ENCODE measurements at regions not wholly inside any gene's neighbourhood (a gene's known extent, or its start where the extent isn't known, plus 50 kb on each side); places are given as distances from the start of the nearest gene placed in this dataset.
A peak's percentile ranks its signal among the peaks of the same experiment; 100 is the strongest.

DNA sequence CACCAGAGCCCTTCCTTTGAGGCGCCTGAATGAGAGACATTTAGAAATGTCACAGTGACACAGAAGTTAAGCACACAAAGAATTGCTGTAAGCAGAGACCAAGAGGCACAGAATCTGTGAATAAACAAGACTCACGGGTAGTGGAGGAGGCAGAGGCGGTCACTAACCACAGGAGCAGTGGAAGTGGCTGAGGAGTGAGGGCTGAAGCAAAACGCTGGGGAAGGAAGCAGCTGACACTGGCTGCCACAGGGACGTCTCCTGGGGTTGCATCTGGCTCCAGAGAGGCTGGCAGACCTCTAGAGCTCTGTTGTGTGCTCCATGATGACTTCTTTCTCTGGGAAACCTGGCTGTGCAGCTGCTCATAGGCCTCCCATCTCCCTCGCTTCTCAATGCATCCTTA lies 65.0 kb upstream of the SLC2A12 start:
- DNase-seq (ENCODE audit: low read depth), result peak; percentile 77

DNA sequence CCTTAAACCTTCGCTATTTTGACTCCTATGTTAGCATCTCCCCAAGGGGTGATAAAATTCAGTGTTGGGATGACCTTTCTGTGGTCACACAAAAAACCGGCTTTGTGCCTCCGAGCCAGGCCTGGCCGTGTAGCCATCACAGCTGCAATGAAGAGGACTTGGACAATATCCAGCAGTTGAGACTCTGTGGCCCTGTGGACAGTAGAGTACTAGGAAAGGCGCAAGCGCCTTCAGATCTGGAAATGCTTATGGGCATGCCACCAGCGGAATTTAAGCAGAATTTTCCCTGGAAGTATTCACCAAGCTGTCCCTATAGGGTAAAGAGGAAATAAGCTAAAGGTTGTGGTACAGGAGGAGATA lies 63.3 kb upstream of the SLC2A12 start:
- no peak for DNase-seq (ENCODE audit: low read depth)

DNA sequence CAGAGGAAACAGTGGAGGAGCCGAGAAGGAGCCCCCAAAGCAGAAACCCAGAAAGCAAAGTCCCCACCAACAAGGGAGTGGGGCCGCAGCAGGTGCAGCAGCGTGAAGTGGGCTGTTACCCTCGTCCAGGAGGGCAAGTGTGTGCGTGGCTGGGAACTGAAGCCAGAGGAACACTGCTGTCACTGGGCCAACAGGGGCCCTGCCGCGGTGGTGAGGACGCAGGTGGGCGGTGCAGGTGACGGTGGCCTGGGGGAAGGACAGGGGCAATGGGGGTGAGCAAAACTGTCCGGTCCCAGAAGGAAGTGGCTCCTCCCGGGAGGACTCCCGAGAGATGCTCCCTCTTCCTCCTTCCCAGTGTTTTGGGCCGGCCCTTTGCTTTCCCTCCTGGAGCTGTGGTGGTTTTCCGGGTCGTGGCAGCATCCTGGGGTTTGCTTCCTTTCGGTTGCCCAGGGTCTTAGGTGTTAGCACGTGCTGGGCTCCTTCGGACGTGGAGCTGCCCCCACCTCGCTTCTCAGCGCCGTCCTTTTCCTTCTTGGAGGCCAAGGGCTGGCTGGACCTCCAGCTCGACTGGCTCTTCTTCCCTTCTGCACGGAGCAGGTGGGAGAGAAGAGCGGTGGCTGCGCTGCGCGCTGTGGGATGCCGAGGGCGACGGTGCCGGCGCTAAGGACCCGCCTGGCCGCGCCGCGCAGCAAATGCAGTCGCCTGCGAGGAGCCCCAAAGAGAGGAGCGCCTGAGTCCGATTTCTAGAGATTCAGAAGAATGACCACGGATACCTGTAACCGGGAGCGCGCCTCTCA lies 62.7 kb upstream of the SLC2A12 start:
- DNase-seq (ENCODE audit: low read depth), result no peak

DNA sequence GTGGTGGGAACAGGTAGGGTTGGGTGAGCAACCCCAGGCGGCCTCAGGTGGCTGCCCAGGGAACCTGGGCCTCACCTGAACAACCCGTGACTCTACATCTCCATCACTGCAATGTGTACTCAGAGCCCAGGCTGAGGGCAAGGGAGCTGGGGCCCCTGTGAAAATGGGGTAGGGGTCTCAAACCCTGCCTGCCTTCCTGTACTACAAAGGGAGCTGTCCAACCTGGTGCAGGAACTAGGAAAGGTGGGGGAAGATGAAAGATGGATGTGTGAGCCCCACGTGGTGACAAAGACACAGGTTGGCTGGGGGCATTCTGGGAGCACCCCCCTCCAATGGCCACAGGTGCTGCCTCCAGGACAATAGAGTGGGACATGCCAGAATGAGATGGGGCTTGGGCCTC lies 62.1 kb upstream of the SLC2A12 start:
- DNase-seq (ENCODE audit: low read depth), result no peak

DNA sequence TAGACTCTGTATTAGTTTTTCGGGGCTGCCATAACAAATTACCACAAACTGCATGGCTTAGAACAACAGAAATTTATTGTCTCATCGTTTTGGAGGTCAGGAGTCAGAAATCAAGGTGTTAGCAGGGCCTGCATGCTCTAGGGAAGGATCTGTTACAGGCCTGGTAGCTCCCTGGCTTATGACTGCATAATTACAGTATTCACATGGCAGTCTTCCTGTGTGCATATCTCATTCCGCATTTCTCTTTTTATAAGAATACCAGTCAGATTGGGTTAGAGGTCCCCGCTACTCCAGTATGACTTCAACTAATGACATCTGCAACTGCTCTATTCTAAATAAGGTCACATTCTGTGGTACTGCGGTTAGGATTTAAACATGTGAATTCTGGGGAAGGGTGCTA lies 59.3 kb upstream of the SLC2A12 start:
- DNase-seq (ENCODE audit: low read depth), result no peak

DNA sequence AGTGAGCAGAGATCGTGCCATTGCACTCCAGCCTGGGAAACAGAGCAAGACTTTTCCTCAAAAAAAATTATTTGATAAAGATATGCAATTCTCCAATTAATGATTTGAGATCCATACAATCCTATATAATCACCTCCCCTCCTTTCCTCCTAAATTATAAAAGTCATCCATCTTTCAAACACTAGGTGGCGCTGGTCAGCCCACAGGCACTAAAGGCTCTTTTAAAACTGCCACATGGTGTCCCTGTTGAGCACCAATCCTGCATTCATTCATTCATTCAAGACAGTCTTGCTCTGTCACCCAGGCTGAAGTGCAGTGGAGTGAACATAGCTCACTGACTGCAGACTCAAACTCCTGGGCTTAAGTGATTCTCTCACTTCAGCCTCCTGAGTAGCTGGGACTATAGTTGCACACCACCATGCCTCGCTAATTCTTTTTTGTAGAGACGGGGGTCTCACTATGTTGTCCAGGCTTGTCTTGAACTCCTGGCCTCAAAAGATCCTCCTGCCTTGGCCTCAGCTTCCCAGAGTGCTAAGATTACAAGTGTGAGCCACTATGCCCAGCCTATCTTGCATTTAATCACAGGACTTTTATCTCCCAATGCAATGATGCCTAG lies 58.7 kb upstream of the SLC2A12 start:
- DNase-seq (ENCODE audit: low read depth), result peak; percentile 66

DNA sequence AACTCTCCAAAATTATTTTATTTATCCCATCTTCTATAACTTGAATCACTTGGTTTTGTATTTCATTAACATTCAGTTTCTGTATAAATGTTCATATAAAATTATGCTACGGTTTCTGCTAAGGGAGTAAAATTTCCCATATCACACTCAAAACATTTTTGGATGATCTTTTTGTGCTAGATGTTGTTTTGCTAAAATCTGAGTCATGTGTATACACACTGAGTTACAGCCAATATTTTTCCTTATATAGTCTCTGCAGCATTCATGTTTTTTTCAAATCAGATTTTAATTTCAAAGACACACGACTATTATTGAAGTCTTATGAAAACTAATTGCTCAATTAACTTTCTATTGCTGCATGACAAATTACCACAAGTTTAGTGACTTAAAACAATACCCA lies 54.3 kb upstream of the SLC2A12 start:
- DNase-seq (ENCODE audit: low read depth), result no peak

DNA sequence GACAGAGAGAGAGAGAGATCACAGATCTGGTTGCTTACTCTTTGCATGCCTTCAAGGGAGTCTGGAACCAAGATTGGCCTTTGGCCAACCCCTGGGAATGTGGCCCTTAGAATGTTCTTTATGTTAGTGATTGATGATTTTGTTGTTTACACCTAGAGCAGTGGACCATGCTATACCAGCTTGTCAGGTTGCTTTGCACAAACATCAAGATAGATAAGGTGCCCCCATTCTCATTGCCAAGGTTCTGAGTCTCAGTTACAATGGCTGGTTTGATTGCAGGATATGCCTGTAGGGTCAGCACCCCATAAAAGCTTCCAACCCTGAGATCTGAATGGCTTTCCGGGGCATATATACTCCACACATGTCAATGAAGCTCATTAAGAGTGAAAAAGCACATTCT lies 53.5 kb upstream of the SLC2A12 start:
- DNase-seq (ENCODE audit: low read depth), result no peak

DNA sequence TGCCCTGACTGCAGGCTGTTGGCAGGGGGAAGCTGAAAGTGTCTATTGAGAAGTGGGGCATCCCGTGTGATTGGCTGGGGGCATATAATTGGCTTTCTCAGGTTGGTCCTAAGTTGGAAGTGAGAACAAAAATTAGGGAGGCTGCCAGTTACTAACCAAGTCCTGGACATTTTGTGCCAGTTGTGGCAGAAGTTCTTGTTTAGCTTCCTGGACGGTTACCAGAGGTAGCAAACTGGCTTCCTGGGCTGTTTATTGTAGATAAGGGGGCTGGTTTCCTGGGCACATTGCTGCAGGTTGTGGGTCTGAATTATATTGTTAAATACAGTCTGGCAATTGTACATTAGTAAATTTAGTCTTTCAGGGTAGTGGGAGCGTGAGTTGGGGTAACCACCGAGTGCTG lies 50.6 kb upstream of the SLC2A12 start:
- no peak for DNase-seq (ENCODE audit: low read depth)

All from LHCN-M2 (cell line).